Endothelial cell of umbilical vein (primary cell): ENCODE measurements at regions not wholly inside any gene's neighbourhood (a gene's known extent, or its start where the extent isn't known, plus 50 kb on each side); places are given as distances from the start of the nearest gene placed in this dataset.

Source experiments
- EZH2 ChIP-seq: IDR thresholded peaks from 2 replicates; pipeline ENCODE4 v1.6.1; 2012; ENCODE audit warnings: borderline replicate concordance, low read depth, mild to moderate bottlenecking, moderate library complexity, low read length, inconsistent platforms; ENCODE audit not compliant: severe bottlenecking
- POLR2A ChIP-seq: IDR thresholded peaks from 2 replicates; pipeline ENCODE4 v1.6.1; 2012; ENCODE audit warnings: low read depth, mild to moderate bottlenecking, control low read depth, low read length
- POLR2AphosphoS5 ChIP-seq: IDR thresholded peaks from 2 replicates; pipeline ENCODE4 v1.6.1; 2012; ENCODE audit warnings: low read depth, mild to moderate bottlenecking, control low read depth, low read length, moderate library complexity; ENCODE audit not compliant: insufficient read depth
- TF ChIP-seq, protein P1 (sequence below), 2 donors: IDR thresholded peaks; 1 replicate in 1 of 2; 2 replicates in 1 of 2; pipeline ENCODE4 v1.5.1; 2011; ENCODE audit warnings: low read length in 2 of 2, mild to moderate bottlenecking in 2 of 2, moderate library complexity in 2 of 2, control low read depth in 1 of 2, inconsistent platforms in 1 of 2, low read depth in 1 of 2; ENCODE audit not compliant: insufficient read depth in 1 of 2; ENCODE audit errors: extremely low read depth in 1 of 2

DNA sequence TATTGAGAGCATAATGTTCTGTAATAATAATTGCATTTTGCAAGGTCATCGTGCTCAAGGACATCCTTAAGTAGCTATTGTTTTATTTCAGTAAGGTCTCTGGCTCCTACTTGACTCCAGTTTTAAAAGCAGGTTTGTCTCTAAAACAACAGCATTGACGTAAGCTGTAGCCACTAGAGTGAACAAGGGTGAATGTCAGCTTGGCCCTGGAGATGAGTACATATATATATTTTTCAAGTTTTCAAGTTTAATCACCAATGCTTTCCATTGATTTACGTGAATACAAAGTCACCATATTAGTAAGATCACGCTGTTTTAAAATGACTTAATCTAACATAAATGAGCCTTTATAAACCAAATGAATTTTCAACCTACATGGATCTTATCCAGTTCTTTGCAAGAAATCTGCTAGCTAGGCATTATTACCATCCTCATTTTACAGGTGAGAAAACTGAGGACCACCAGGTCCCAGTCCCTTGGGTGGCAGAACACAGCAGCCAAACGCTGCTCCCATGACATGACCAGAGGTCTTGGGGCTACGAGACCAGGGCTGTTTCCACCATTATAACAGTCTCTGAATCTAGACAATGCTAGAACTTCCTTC is 57.2 kb upstream of the ELMO1 start:
- TF ChIP-seq POLR2A (no peak), POLR2AphosphoS5 (no peak), EZH2 (no peak)
- TF ChIP-seq, protein P1, sequence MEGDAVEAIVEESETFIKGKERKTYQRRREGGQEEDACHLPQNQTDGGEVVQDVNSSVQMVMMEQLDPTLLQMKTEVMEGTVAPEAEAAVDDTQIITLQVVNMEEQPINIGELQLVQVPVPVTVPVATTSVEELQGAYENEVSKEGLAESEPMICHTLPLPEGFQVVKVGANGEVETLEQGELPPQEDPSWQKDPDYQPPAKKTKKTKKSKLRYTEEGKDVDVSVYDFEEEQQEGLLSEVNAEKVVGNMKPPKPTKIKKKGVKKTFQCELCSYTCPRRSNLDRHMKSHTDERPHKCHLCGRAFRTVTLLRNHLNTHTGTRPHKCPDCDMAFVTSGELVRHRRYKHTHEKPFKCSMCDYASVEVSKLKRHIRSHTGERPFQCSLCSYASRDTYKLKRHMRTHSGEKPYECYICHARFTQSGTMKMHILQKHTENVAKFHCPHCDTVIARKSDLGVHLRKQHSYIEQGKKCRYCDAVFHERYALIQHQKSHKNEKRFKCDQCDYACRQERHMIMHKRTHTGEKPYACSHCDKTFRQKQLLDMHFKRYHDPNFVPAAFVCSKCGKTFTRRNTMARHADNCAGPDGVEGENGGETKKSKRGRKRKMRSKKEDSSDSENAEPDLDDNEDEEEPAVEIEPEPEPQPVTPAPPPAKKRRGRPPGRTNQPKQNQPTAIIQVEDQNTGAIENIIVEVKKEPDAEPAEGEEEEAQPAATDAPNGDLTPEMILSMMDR (IDR thresholded peaks at IDR 0.05; ENCODE audit: extremely low read depth in 1 of 2, insufficient read depth in 1 of 2, low read depth in 1 of 2, low read length in 2 of 2) = no peak
